ENCODE measurements at regions not wholly inside any gene's neighbourhood (a gene's known extent, or its start where the extent isn't known, plus 50 kb on each side); places are given as distances from the start of the nearest gene placed in this dataset.

DNA sequence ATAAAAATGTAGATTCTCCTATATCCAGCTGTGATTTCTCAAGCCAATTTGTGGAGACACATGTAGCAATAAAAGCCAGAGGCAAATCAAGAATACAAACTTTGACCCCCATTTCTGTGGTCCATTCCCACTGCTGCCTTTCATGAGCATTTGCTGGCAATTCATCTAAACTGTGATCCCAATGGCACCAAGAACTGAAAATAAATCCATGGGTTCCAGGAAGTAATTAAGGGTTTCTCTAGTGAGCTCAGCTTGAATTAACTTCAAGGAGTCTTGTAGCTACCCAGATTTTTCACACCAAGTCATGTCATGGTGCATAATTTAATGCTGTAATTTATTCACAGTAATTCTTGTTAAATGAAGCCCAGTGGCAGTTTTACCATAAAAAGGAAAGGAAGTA, 145.0 kb upstream of the SMC2 start:
- no peak overlapping the region for H3K27ac Mint-ChIP-seq
- intact Hi-C loops (cut with micrococcal nuclease), result no loop called here
- CTCF ChIA-PET, result no interaction called here

GRCh38 chr9:103977163-103977562, 116.9 kb upstream of the SMC2 start:
- H3K9me3 Mint-ChIP-seq, result peaks cover 0 to 9% (median 0%) of the 10 kb centered on the region in 11 donors
- Histone ChIP-seq H3K4me1 (ENCODE audit: control insufficient read depth in 2 of 2, insufficient read depth in 2 of 2, low read length in 2 of 2) (no peaks in the 10 kb centered on the region), H3K36me3 (ENCODE audit: control insufficient read depth in 2 of 3, insufficient read depth in 3 of 3, low read length in 3 of 3) (no peaks in the 10 kb centered on the region), H3K9me3 (ENCODE audit: control insufficient read depth in 2 of 3, low read length in 3 of 3) (no peaks in the 10 kb centered on the region), H3K4me3 (ENCODE audit: low read length) (no peak overlapping the region), H3K27ac (ENCODE audit: low read depth, low read length) (no peak overlapping the region), H3K27me3 (ENCODE audit: control insufficient read depth in 2 of 2, insufficient read depth in 2 of 2, low read length in 2 of 2) (no peaks in the 10 kb centered on the region)
- no peak for DNase-seq
- H3K27ac Mint-ChIP-seq, result no peak overlapping the region
- no peaks in the 10 kb centered on the region for H3K4me1 Mint-ChIP-seq
- ChIA-PET POLR2A (no interaction called here), CTCF (no interaction called here)
- ATAC-seq, result no peak
- peaks cover 0 to 9% (median 0%) of the 10 kb centered on the region in 5 donors for H3K27me3 Mint-ChIP-seq
- no peak overlapping the region for H3K4me3 Mint-ChIP-seq
- intact Hi-C loops (cut with micrococcal nuclease), result no loop called here
- H3K36me3 Mint-ChIP-seq, result peaks cover 0 to 4% (median 0%) of the 10 kb centered on the region in 5 donors

More for the DNA sequence above, 145.0 kb upstream of the SMC2 start:
- no peaks in the 10 kb centered on the region for H3K4me1 ChIP-seq (ENCODE audit: control insufficient read depth in 2 of 2, insufficient read depth in 2 of 2, low read length in 2 of 2)
- no peaks in the 10 kb centered on the region for H3K36me3 ChIP-seq (ENCODE audit: control insufficient read depth in 2 of 3, insufficient read depth in 3 of 3, low read length in 3 of 3)
- no peak overlapping the region for H3K27ac ChIP-seq (ENCODE audit: low read depth, low read length)
- Mint-ChIP-seq H3K36me3 (no peaks in the 10 kb centered on the region), H3K9me3 (peaks cover 0 to 1% (median 0%) of the 10 kb centered on the region in 11 donors), H3K4me3 (no peak overlapping the region), H3K4me1 (no peaks in the 10 kb centered on the region), H3K27me3 (peaks cover 0 to 16% (median 5%) of the 10 kb centered on the region in 5 donors)
- H3K27me3 ChIP-seq (ENCODE audit: control insufficient read depth in 2 of 2, insufficient read depth in 2 of 2, low read length in 2 of 2), result no peaks in the 10 kb centered on the region
- H3K4me3 ChIP-seq (ENCODE audit: low read length), result no peak overlapping the region
- no peaks in the 10 kb centered on the region for H3K9me3 ChIP-seq (ENCODE audit: control insufficient read depth in 2 of 3, low read length in 3 of 3)
- POLR2A ChIA-PET, result no interaction called here
- ATAC-seq (no peak), DNase-seq (no peak)

- peaks cover 0 to 6% (median 3%) of the 10 kb centered on the region in 5 donors for H3K27me3 Mint-ChIP-seq
- CTCF ChIA-PET, result no interaction called here
- no peaks in the 10 kb centered on the region for H3K9me3 ChIP-seq (ENCODE audit: control insufficient read depth in 2 of 3, low read length in 3 of 3)
Measured at GRCh38 chr9:103978396-103978795, 115.7 kb upstream of the SMC2 start.

DNA sequence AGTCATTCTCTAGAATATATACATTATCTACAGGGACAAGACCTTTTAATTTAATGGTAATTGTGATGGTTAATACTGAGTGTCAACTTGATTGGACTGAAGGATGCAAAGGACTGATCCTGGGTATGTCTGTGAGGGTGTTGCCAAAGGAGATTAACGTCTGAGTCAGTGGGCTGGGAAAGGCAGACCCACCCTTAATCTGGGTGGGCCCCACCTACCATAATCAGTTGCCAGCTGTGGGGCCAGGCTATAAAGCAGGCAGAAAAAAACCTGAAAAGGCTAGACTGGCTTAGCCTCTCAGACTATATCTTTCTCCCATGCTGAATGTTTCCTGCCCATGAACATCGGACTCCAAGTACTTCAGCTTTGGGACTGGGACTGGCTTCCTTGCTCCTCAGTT, 112.2 kb upstream of the SMC2 start:
- Mint-ChIP-seq H3K27me3 (peaks cover 0 to 29% (median 10%) of the 10 kb centered on the region in 5 donors), H3K9me3 (peaks cover 0 to 6% (median 0%) of the 10 kb centered on the region in 11 donors), H3K4me3 (no peak overlapping the region), H3K27ac (no peak overlapping the region), H3K4me1 (no peaks in the 10 kb centered on the region), H3K36me3 (no peaks in the 10 kb centered on the region)
- ChIA-PET CTCF (no interaction called here), POLR2A (no interaction called here)
- no peaks in the 10 kb centered on the region for H3K27me3 ChIP-seq (ENCODE audit: control insufficient read depth in 2 of 2, insufficient read depth in 2 of 2, low read length in 2 of 2)
- H3K4me3 ChIP-seq (ENCODE audit: low read length), result no peak overlapping the region
- no peaks in the 10 kb centered on the region for H3K9me3 ChIP-seq (ENCODE audit: control insufficient read depth in 2 of 3, low read length in 3 of 3)
- ATAC-seq, result no peak
- H3K4me1 ChIP-seq (ENCODE audit: control insufficient read depth in 2 of 2, insufficient read depth in 2 of 2, low read length in 2 of 2), result no peaks in the 10 kb centered on the region
- no peak for DNase-seq
- intact Hi-C loops (cut with micrococcal nuclease), result no loop called here
- no peaks in the 10 kb centered on the region for H3K36me3 ChIP-seq (ENCODE audit: control insufficient read depth in 2 of 3, insufficient read depth in 3 of 3, low read length in 3 of 3)
- no peak overlapping the region for H3K27ac ChIP-seq (ENCODE audit: low read depth, low read length)

More at GRCh38 chr9:103978396-103978795, 115.7 kb upstream of the SMC2 start:
- Histone ChIP-seq H3K27me3 (ENCODE audit: control insufficient read depth in 2 of 2, insufficient read depth in 2 of 2, low read length in 2 of 2) (no peaks in the 10 kb centered on the region), H3K27ac (ENCODE audit: low read depth, low read length) (no peak overlapping the region), H3K36me3 (ENCODE audit: control insufficient read depth in 2 of 3, insufficient read depth in 3 of 3, low read length in 3 of 3) (no peaks in the 10 kb centered on the region), H3K4me1 (ENCODE audit: control insufficient read depth in 2 of 2, insufficient read depth in 2 of 2, low read length in 2 of 2) (no peaks in the 10 kb centered on the region), H3K4me3 (ENCODE audit: low read length) (no peak overlapping the region)
- H3K4me1 Mint-ChIP-seq, result no peaks in the 10 kb centered on the region
- no peak overlapping the region for H3K27ac Mint-ChIP-seq
- intact Hi-C loops (cut with micrococcal nuclease), result no loop called here
- DNase-seq (no peak), ATAC-seq (no peak)
- peaks cover 0 to 2% (median 0%) of the 10 kb centered on the region in 11 donors for H3K9me3 Mint-ChIP-seq
- POLR2A ChIA-PET, result no interaction called here
- no peak overlapping the region for H3K4me3 Mint-ChIP-seq
- H3K36me3 Mint-ChIP-seq, result no peaks in the 10 kb centered on the region

DNA sequence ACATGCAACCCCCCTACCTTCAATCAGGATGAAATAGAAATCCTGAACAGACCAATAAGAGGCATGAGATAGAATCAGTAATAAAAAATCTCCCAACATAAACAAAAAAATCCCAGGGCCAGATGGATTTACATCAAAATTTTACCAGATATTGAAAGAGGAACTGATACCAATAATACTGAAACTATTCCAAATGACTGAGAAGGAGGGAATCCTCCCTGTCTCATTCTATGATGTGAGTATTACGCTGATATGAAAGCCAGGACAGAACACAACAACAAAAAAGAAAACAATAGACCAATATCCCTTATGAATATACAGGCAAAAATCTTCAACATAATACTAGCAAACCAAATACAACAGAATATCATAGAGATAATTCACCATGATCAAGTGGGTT, 109.0 kb upstream of the SMC2 start:
- Histone ChIP-seq H3K36me3 (ENCODE audit: control insufficient read depth in 2 of 3, insufficient read depth in 3 of 3, low read length in 3 of 3) (no peaks in the 10 kb centered on the region), H3K9me3 (ENCODE audit: control insufficient read depth in 2 of 3, low read length in 3 of 3) (no peaks in the 10 kb centered on the region), H3K4me3 (ENCODE audit: low read length) (no peak overlapping the region), H3K27ac (ENCODE audit: low read depth, low read length) (no peak overlapping the region), H3K27me3 (ENCODE audit: control insufficient read depth in 2 of 2, insufficient read depth in 2 of 2, low read length in 2 of 2) (no peaks in the 10 kb centered on the region), H3K4me1 (ENCODE audit: control insufficient read depth in 2 of 2, insufficient read depth in 2 of 2, low read length in 2 of 2) (no peaks in the 10 kb centered on the region)
- Mint-ChIP-seq H3K4me3 (no peak overlapping the region), H3K4me1 (peaks cover 0 to 2% (median 0%) of the 10 kb centered on the region in 7 donors), H3K9me3 (peaks cover 0 to 6% (median 0%) of the 10 kb centered on the region in 11 donors), H3K27me3 (peaks cover 0 to 29% (median 10%) of the 10 kb centered on the region in 5 donors), H3K36me3 (no peaks in the 10 kb centered on the region), H3K27ac (no peak overlapping the region)
- DNase-seq (no peak), ATAC-seq (no peak)
- ChIA-PET POLR2A (no interaction called here), CTCF (no interaction called here)
- intact Hi-C loops (cut with micrococcal nuclease), result no loop called here

- Histone ChIP-seq H3K27ac (ENCODE audit: low read depth, low read length) (no peak overlapping the region), H3K4me3 (ENCODE audit: low read length) (no peak overlapping the region), H3K27me3 (ENCODE audit: control insufficient read depth in 2 of 2, insufficient read depth in 2 of 2, low read length in 2 of 2) (no peaks in the 10 kb centered on the region), H3K9me3 (ENCODE audit: control insufficient read depth in 2 of 3, low read length in 3 of 3) (no peaks in the 10 kb centered on the region), H3K4me1 (ENCODE audit: control insufficient read depth in 2 of 2, insufficient read depth in 2 of 2, low read length in 2 of 2) (no peaks in the 10 kb centered on the region), H3K36me3 (ENCODE audit: control insufficient read depth in 2 of 3, insufficient read depth in 3 of 3, low read length in 3 of 3) (no peaks in the 10 kb centered on the region)
- H3K4me3 Mint-ChIP-seq, result no peak overlapping the region
- intact Hi-C loops (cut with micrococcal nuclease), result no loop called here
- H3K4me1 Mint-ChIP-seq, result peaks cover 0 to 8% (median 0%) of the 10 kb centered on the region in 7 donors
- H3K36me3 Mint-ChIP-seq, result no peaks in the 10 kb centered on the region
- ChIA-PET POLR2A (no interaction called here), CTCF (no interaction called here)
- H3K27me3 Mint-ChIP-seq, result peaks cover 0 to 21% (median 8%) of the 10 kb centered on the region in 5 donors
- DNase-seq (no peak), ATAC-seq (no peak)
- peaks cover 0 to 5% (median 0%) of the 10 kb centered on the region in 11 donors for H3K9me3 Mint-ChIP-seq
- no peak overlapping the region for H3K27ac Mint-ChIP-seq
Measured at GRCh38 chr9:103988821-103989220, 105.3 kb upstream of the SMC2 start.

- ChIA-PET CTCF (no interaction called here), POLR2A (no interaction called here)
- H3K27me3 ChIP-seq (ENCODE audit: control insufficient read depth in 2 of 2, insufficient read depth in 2 of 2, low read length in 2 of 2), result no peaks in the 10 kb centered on the region
- H3K4me3 ChIP-seq (ENCODE audit: low read length), result no peak overlapping the region
- Mint-ChIP-seq H3K27me3 (peaks cover 0 to 14% (median 4%) of the 10 kb centered on the region in 5 donors), H3K36me3 (no peaks in the 10 kb centered on the region), H3K27ac (no peak overlapping the region), H3K9me3 (peaks cover 0 to 2% (median 0%) of the 10 kb centered on the region in 11 donors), H3K4me3 (no peak overlapping the region), H3K4me1 (peaks cover 0 to 8% (median 0%) of the 10 kb centered on the region in 7 donors)
- H3K27ac ChIP-seq (ENCODE audit: low read depth, low read length), result no peak overlapping the region
- intact Hi-C loops (cut with micrococcal nuclease), result no loop called here
- H3K9me3 ChIP-seq (ENCODE audit: control insufficient read depth in 2 of 3, low read length in 3 of 3), result no peaks in the 10 kb centered on the region
- no peak for DNase-seq
- ATAC-seq, result no peak
- H3K4me1 ChIP-seq (ENCODE audit: control insufficient read depth in 2 of 2, insufficient read depth in 2 of 2, low read length in 2 of 2), result no peaks in the 10 kb centered on the region
- H3K36me3 ChIP-seq (ENCODE audit: control insufficient read depth in 2 of 3, insufficient read depth in 3 of 3, low read length in 3 of 3), result no peaks in the 10 kb centered on the region
Measured at GRCh38 chr9:103990311-103990710, 103.8 kb upstream of the SMC2 start.

Data from naive thymus-derived CD4-positive, alpha-beta T cell (primary cell).